Activated CD8-positive, alpha-beta T cell treated with anti-CD3 and anti-CD28 coated beads, Interleukin-2, amount 10 ng/mL, durations not matched to agents 7 days and 5 days (primary cell): ENCODE measurements at regions not wholly inside any gene's neighbourhood (a gene's known extent, or its start where the extent isn't known, plus 50 kb on each side); places are given as distances from the start of the nearest gene placed in this dataset.

Experiments used
- ATAC-seq: fragments of 150-1000 bp; cut with Tn5 transposase; one replicate; pipeline ENCODE4 v1.10.0; 2021; ENCODE audit warnings: moderate library complexity
- CTCF ChIA-PET: fragments of 350-600 bp; sonication (Branson Sonifier 250); formaldehyde crosslinking; loops from one replicate; lab custom pipeline; 2021; ENCODE audit warnings: antibody characterized with exemption; lab: Charles Lee
- POLR2A ChIA-PET: fragments of 350-600 bp; sonication (Branson Sonifier 250); formaldehyde crosslinking; loops from one replicate; lab custom pipeline; 2021; ENCODE audit warnings: antibody characterized with exemption; lab: Charles Lee
- DNase-seq: peaks from one replicate; pipeline ENCODE4 v3.0.0-alpha.2; 2020
- H3K27ac Mint-ChIP-seq: one replicate; pipeline ENCODE4 v1.8.0; 2021; ENCODE audit warnings: mild to moderate bottlenecking, mixed read lengths
- H3K27me3 Mint-ChIP-seq: one replicate; pipeline ENCODE4 v1.8.0; 2021; ENCODE audit warnings: low read depth, mixed read lengths
- H3K36me3 Mint-ChIP-seq: one replicate; pipeline ENCODE4 v1.8.0; 2021; ENCODE audit warnings: low read depth, mixed read lengths
- H3K4me1 Mint-ChIP-seq: one replicate; pipeline ENCODE4 v1.8.0; 2021; ENCODE audit warnings: low read depth, mixed read lengths
- H3K4me3 Mint-ChIP-seq: one replicate; pipeline ENCODE4 v1.8.0; 2021; ENCODE audit warnings: mild to moderate bottlenecking, mixed read lengths
- H3K9me3 Mint-ChIP-seq: one replicate; pipeline ENCODE4 v1.8.0; 2022; ENCODE audit warnings: mixed read lengths; ENCODE audit not compliant: insufficient read depth

DNA sequence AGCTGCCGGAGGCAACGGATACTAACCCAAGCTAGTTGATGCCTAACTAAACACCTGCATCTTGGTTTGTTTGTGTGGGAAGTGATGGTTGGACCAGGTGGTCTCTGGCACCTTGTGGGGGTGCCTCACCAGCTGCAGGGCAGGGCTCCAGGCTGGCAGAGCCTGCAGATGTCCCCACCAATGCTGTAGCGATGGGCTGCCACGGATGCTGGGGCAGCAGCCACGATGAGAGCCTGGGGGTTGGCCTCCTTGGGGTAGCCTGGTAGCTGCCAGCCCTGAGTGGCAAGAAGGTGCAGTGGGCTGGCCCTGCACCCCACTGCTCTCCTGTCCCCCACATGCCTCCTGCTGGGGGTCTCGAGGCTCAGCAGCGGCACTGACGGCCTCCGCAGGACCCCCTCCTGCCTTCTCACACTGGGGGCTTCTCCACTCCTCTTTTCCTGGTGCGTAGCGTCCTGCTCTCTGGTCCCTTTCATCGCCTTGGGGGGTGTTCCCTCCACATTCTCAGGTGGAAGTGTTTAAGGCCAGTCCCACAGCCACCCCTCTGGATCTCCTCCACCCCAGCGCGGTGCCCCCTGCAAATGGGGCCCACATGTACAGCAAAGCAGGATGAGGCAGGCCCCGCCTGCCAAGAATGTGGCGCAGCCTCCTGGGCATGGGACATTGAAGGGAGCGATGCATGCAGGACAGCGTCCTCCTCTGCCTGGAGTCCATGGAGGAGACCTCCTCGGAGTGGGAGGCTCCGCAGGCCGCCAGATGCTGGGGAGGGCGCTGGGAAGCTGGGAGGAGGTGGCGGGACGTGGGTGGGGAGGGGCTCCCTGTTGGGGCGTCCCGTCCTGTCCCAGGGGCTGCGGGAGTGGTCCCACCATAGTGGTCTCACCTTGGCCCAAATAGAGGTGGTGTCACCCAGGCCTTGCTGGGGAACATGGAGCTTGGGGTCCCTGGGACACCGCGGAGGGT, 173.1 kb downstream of the ASB1 start:
- no peak for DNase-seq

DNA sequence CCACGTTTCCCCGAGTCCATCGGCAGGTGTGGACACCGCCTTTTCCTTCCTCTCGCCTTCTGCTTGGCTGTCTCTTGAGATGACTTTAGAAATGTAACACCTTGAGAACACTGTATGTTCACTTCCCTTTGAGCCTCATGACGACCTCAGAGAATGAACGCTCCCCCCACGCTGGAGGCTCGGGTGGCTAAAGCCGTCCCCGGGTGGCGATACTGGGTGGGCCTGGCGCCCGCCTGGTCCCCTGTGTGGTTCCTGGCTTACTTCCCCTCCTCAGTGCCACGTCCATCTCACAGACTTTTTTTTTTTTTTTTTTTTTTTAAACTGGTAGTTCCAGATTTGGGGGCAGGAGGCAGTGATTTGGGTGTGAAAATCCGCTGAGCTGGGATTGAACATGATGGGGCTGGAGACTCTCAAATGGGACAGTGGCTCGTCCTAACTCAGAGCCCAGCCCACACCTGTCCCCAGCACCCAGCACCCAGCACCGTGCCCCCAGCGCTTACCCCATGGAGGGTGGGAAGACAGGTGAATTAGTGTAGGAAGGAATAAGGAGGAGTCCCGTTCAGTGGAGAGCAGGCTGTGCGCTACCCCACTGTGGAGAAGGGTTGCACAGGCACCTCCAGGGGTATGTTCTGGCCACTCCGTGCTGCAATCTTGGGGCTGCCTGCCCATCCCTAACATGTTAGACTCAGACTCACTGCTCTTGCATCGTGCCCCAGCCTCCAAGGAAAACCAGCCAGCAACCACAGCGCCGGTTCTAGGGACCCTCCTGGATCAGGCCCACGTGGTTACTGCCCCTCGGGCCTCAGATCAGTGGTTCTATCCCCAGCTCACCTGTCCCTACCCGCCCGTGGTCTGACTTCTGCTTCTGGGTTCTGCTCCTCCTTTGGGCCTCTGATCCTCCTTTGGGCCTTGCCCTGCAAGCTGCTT, 174.0 kb downstream of the ASB1 start:
- Mint-ChIP-seq H3K27me3 (peaks cover 5% of the 10 kb centered on the region), H3K4me3 (no peak overlapping the region), H3K9me3 (no peaks in the 10 kb centered on the region), H3K4me1 (no peaks in the 10 kb centered on the region), H3K27ac (no peak overlapping the region), H3K36me3 (no peaks in the 10 kb centered on the region)
- no peak for ATAC-seq
- ChIA-PET POLR2A (interaction anchor here (0.6 kb wide), 1 partner anchor 27 kb away, joined by 4 read pairs; no protein-coding TSS in a partner anchor), CTCF (no interaction called here)
- DNase-seq, result no peak

More for the DNA sequence above, 173.1 kb downstream of the ASB1 start:
- CTCF ChIA-PET, result no interaction called here
- H3K4me3 Mint-ChIP-seq, result no peak overlapping the region
- ATAC-seq, result no peak
- H3K27me3 Mint-ChIP-seq, result peaks cover 5% of the 10 kb centered on the region
- H3K36me3 Mint-ChIP-seq, result no peaks in the 10 kb centered on the region
- no peak overlapping the region for H3K27ac Mint-ChIP-seq
- no peaks in the 10 kb centered on the region for H3K9me3 Mint-ChIP-seq
- POLR2A ChIA-PET, result no interaction called here
- no peaks in the 10 kb centered on the region for H3K4me1 Mint-ChIP-seq

DNA sequence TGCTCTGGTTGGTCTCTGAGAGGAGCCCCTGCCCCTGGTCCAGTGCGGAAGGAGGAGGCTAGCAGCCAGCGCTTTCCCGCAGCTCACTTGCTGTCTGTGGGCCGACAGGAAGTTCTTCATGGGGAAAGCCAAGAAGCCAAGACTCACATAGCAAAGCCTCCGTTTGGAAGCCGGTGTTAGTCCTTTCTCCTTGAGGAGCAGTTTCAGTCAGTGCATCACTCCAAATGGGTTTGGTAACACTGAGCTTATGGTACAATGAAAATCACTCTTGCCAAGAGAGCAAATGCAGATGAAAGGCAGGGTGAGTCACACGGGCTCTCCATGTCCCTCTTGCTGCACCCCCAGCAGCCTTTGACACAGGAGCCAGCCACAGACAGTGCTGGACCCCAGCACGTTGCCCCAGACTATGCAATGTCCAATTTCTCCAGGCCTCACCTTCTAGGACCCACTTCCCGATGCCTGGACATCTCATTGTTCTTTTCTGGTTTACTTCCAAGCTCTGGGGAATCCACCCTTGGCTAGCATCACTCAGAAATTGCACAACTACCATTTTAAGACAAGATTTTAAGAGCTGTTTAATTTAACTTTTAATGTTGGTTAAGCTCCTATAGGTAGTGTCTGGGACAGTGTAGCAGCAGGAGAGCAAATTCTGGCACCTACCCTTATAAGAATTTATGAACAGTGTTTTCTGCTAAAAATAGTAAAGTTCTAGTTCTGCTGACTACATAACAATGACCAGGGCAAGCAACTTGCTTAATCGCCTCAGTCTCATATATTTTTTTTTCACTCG, 174.9 kb downstream of the ASB1 start:
- CTCF ChIA-PET, result no interaction called here
- ATAC-seq (no peak), DNase-seq (no peak)
- H3K9me3 Mint-ChIP-seq, result no peaks in the 10 kb centered on the region
- H3K4me3 Mint-ChIP-seq, result no peak overlapping the region
- no peaks in the 10 kb centered on the region for H3K36me3 Mint-ChIP-seq
- POLR2A ChIA-PET, result interaction anchor here (0.6 kb wide), 1 partner anchor 28 kb away, joined by 4 read pairs; no protein-coding TSS in a partner anchor
- no peaks in the 10 kb centered on the region for H3K4me1 Mint-ChIP-seq
- no peak overlapping the region for H3K27ac Mint-ChIP-seq
- H3K27me3 Mint-ChIP-seq, result peaks cover 5% of the 10 kb centered on the region

GRCh38 chr2:238602223-238602960, 175.7 kb downstream of the ASB1 start:
- Mint-ChIP-seq H3K9me3 (no peaks in the 10 kb centered on the region), H3K27me3 (peaks cover 5% of the 10 kb centered on the region), H3K4me1 (no peaks in the 10 kb centered on the region), H3K4me3 (no peak overlapping the region), H3K36me3 (no peaks in the 10 kb centered on the region), H3K27ac (no peak overlapping the region)
- DNase-seq, result no peak
- ATAC-seq, result no peak
- ChIA-PET CTCF (no interaction called here), POLR2A (no interaction called here)

DNA sequence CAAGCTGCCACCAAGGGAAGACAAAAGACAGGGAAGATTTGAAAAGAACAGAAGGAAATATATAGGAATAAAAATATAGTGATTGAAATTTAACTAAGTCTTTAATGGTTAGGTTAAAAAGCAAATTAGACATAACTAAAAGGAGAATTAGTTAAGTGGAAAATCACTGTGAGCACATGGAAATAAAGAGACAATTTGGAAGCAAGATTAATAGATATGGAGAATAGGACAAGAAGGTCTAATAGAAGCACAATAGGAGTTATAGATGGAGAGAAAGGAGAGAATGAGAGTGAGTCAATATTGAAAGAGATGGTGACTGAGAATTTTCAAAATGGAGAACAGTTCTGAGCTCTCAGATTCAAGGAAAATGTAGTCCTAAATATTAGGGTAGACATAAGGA, 176.9 kb downstream of the ASB1 start:
- no peak overlapping the region for H3K27ac Mint-ChIP-seq
- H3K27me3 Mint-ChIP-seq, result peaks cover 8% of the 10 kb centered on the region
- H3K9me3 Mint-ChIP-seq, result no peaks in the 10 kb centered on the region
- POLR2A ChIA-PET, result no interaction called here
- H3K36me3 Mint-ChIP-seq, result no peaks in the 10 kb centered on the region
- no peaks in the 10 kb centered on the region for H3K4me1 Mint-ChIP-seq
- no peak overlapping the region for H3K4me3 Mint-ChIP-seq
- no peak for DNase-seq
- ATAC-seq, result no peak
- CTCF ChIA-PET, result no interaction called here

DNA sequence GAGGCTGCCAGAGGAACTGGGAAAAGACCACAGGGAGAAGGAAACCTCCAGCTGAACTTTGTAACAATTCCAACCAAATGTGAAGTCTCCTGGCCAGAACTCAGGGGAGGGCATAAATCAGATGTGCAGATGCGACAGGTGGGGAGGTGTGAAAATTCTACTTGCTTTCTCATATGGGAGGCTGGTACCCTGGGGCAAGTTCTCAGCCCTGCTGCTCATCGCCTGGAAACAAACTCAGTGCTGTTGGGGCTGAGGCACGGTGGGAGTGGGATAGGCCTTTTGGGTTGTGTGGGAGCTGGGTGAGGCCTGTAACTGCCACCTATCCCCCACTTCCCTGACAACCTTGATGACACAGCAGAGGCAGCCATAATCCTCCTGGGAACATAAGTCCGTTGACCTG, 179.6 kb downstream of the ASB1 start:
- Mint-ChIP-seq H3K27ac (no peak overlapping the region), H3K9me3 (no peaks in the 10 kb centered on the region), H3K4me3 (no peak overlapping the region), H3K27me3 (peaks cover 16% of the 10 kb centered on the region), H3K36me3 (no peaks in the 10 kb centered on the region), H3K4me1 (no peaks in the 10 kb centered on the region)
- ATAC-seq (no peak), DNase-seq (no peak)
- POLR2A ChIA-PET, result no interaction called here
- CTCF ChIA-PET, result no interaction called here

- CTCF ChIA-PET, result no interaction called here
- Mint-ChIP-seq H3K27me3 (peaks cover 13% of the 10 kb centered on the region), H3K9me3 (no peaks in the 10 kb centered on the region), H3K27ac (no peak overlapping the region), H3K4me3 (no peak overlapping the region), H3K36me3 (no peaks in the 10 kb centered on the region), H3K4me1 (no peaks in the 10 kb centered on the region)
- POLR2A ChIA-PET, result no interaction called here
- DNase-seq (no peak), ATAC-seq (no peak)
Observed at GRCh38 chr2:238613610-238614009, 186.9 kb downstream of the ASB1 start.

DNA sequence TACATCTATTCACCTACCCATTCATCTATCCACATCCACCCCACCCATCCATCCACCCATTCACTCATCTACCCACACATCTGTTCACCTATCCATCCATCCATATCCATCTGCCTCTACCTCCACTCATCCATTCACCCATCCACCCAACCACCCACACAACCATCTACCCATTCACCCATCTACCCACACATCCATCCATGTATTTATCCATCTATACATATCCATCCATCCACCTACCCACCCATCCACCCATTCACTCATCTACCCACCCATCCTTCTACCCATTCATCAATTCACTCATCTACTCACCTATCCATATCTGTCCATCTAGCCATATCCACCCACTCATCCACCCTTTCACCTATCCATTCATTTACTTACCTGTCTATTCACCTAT, 187.6 kb downstream of the ASB1 start:
- POLR2A ChIA-PET, result no interaction called here
- no peaks in the 10 kb centered on the region for H3K9me3 Mint-ChIP-seq
- H3K4me3 Mint-ChIP-seq, result no peak overlapping the region
- H3K4me1 Mint-ChIP-seq, result no peaks in the 10 kb centered on the region
- peaks cover 6% of the 10 kb centered on the region for H3K27me3 Mint-ChIP-seq
- no peak for DNase-seq
- no peak overlapping the region for H3K27ac Mint-ChIP-seq
- CTCF ChIA-PET, result no interaction called here
- ATAC-seq, result no peak
- no peaks in the 10 kb centered on the region for H3K36me3 Mint-ChIP-seq

DNA sequence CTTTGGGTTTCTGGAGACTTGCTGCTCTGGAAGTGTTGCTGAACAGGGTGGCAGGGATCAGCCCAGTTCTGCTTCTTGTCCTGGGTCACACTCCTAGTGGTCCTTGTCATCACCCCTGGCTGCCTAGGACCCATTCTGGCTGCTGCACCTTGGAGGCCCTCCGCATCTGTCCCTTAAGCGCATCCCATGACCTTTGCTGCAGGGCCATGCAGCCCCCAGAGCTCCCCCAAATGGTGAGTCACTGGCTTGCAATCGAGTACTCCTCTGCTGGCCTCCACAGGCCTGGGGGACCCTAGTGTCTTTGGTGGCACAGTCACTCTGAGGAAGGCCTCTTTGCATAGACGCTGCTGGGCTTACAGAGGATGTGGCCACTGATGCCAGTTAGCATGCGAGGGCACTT, 188.5 kb downstream of the ASB1 start:
- Mint-ChIP-seq H3K9me3 (no peaks in the 10 kb centered on the region), H3K4me3 (no peak overlapping the region), H3K27me3 (peaks cover 6% of the 10 kb centered on the region), H3K36me3 (no peaks in the 10 kb centered on the region), H3K4me1 (no peaks in the 10 kb centered on the region), H3K27ac (no peak overlapping the region)
- CTCF ChIA-PET, result no interaction called here
- POLR2A ChIA-PET, result no interaction called here
- no peak for DNase-seq
- no peak for ATAC-seq

- POLR2A ChIA-PET, result no interaction called here
- no peak for DNase-seq
- no peak for ATAC-seq
- Mint-ChIP-seq H3K27me3 (peaks cover 6% of the 10 kb centered on the region), H3K4me3 (no peak overlapping the region), H3K4me1 (no peaks in the 10 kb centered on the region), H3K27ac (no peak overlapping the region), H3K36me3 (no peaks in the 10 kb centered on the region), H3K9me3 (no peaks in the 10 kb centered on the region)
- CTCF ChIA-PET, result no interaction called here
Observed at GRCh38 chr2:238616681-238617080, 190.0 kb downstream of the ASB1 start.
